HG02571 (cell line): ENCODE measurements at regions not wholly inside any gene's neighbourhood (a gene's known extent, or its start where the extent isn't known, plus 50 kb on each side); places are given as distances from the start of the nearest gene placed in this dataset.
"Not testable (repeated sequence)": the region's sequence is repeated elsewhere in the genome, so short reads cannot be mapped to it uniquely, and the experiment has no call there.

Experiments used
- ATAC-seq: cut with Tn5 transposase; IDR thresholded peaks from one replicate; pipeline ENCODE4 v1.9.1; 2021; ENCODE audit warnings: mild to moderate bottlenecking, moderate library complexity; ENCODE audit not compliant: unreplicated experiment

GRCh38 chr5:163569284-163569683, 63.9 kb downstream of the MAT2B start:
- no peak for ATAC-seq

GRCh38 chr5:163571744-163572143, 66.3 kb downstream of the MAT2B start:
- no peak for ATAC-seq

- no peak for ATAC-seq
These were observed 69.3 kb downstream of the MAT2B start for GRCh38 chr5:163574472-163575440.

GRCh38 chr5:163578652-163579051, 73.2 kb downstream of the MAT2B start:
- ATAC-seq, result no peak

DNA sequence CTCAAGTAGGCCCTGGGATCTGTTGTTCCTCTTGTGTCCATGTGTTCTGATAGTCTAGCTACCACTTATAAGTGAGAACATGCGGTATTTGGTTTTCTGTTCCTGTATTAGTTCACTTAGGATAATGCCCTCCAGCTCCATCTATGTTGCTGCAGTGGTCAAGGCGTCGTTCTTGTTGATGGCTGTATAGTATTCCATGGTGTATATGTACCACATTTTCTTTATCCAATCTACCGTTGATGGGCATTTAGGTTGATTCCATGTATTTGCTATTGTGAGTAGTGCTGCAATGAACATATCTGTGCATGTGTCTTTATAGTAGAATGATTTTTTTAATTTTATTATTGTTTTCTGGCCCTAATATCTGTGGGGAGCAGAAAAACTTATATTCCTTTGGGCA, 74.3 kb downstream of the MAT2B start:
- no peak for ATAC-seq

GRCh38 chr5:163580516-163580915, 75.1 kb downstream of the MAT2B start:
- ATAC-seq, result no peak

- ATAC-seq, result not testable (repeated sequence)
These were observed 78.2 kb downstream of the MAT2B start for GRCh38 chr5:163583491-163584153.

GRCh38 chr5:163585206-163585605, 79.8 kb downstream of the MAT2B start:
- ATAC-seq, result no peak

DNA sequence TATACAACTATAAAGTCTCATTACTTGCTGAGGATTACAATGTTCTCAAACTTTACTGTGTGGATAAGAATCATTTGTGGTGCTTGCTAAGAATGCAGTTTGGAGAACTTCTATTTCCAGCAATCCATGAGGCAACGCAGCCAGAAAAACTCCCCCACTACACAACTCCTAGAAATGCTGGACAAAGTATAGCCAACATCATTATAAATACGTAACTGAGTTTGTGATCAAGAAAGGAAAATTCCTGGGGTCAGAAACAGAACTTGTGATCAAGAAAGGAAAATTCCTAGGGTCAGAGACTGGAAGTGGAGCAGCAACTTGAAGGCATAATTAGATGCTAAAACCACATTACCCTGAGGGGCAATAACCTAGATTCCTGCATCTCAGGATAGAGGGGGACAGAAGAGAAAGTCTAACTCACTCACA, 81.1 kb downstream of the MAT2B start:
- no peak for ATAC-seq

- ATAC-seq, result no peak
These were observed 89.5 kb downstream of the MAT2B start for GRCh38 chr5:163594951-163595350.

DNA sequence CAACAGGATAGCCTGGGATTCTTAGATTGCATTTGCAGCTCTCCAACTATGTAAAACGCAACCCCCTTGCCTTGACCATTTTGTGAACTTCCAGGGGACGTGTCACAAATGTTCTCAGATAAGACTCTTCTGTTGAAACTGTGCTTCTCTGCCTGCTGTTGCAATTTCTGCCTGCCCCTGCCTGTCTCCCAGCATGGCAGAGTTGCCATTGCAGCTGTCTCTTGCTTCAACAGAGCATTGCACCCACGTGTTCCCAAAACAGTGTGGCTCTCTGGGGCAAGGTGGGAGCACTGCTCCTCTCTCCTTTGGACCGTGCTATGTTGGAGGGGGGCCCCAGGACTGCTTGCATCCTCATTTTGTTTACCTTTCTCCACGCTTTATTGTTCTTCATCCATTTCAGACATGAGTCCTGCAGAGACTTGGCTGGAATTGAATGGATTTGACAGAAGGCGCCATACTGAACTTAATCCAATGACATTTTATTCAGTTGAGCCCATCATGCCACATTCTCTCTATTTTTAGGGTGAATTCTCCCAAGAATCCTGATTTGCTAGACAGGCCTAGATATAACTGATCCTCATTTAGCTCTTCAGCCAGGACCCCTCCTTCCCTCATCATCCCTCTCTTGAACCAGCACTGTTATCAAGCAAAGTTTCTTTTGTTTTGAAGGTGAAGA, 90.7 kb downstream of the MAT2B start:
- ATAC-seq, result no peak

- ATAC-seq, result no peak
These were observed 91.3 kb downstream of the MAT2B start for GRCh38 chr5:163596608-163597315.

- no peak for ATAC-seq
These were observed 98.6 kb downstream of the MAT2B start for GRCh38 chr5:163604013-163604412.

- ATAC-seq, result no peak
These were observed 101.8 kb downstream of the MAT2B start for GRCh38 chr5:163607256-163607655.

DNA sequence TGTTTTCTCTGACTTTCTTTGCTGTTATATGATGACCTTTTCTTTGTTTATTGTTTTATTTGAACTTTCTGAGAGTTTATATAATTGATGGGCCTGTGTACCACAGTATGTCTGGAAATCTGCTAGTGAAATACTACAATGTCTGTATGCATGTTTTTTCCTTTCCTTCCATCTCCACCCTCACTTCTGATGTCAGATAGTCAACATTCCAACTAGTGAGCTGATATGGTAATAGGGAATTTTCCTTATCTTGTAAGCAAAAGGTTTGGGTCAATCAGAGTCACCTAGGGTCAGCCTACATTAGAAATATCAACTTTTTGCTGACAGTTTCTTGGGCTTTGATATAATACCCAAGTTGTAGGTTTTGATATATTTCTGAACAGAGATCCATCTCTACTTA, 103.2 kb downstream of the MAT2B start:
- ATAC-seq, result no peak

DNA sequence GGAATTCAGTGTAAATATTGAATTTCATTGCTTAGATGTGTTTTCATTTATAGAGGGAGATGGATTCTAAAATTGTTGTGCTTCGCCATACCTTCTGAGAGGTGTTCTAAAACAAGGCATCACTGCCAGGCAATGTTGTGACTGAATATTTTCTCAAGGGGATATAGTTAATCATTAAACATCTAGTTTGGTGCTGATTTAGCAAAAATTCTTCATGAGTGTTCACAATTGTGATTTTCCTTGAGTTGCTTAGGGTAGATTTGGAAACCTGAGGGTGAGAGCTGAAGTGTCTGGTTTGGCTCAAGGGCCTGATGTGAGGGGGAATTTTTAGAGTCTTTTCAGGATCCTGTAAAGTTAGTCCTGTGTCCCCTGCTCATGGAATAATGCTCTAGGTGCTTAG, 104.5 kb downstream of the MAT2B start:
- no peak for ATAC-seq

- ATAC-seq, result no peak
These were observed 107.1 kb downstream of the MAT2B start for GRCh38 chr5:163612358-163613149.

- no peak for ATAC-seq
These were observed 107.7 kb downstream of the MAT2B start for GRCh38 chr5:163613150-163613442.

DNA sequence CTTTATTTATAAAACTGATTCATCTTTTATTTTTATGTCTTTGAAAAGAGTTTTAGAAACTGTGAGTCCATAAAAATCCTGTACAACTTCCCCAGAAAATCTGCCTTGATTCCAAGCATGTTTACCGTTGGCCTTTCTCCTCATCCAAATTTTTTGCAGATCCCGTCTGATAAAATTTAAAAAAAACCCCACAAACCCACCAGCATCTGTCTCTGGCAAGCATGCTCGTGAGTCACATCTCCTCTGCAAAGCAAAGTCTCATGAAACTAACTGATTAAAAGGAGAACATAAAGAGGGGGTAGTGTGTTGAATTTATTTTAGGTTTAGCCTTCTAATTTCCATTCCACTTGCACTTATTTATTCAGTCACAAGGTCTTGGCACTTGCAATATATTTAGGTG, 109.4 kb downstream of the MAT2B start:
- no peak for ATAC-seq

DNA sequence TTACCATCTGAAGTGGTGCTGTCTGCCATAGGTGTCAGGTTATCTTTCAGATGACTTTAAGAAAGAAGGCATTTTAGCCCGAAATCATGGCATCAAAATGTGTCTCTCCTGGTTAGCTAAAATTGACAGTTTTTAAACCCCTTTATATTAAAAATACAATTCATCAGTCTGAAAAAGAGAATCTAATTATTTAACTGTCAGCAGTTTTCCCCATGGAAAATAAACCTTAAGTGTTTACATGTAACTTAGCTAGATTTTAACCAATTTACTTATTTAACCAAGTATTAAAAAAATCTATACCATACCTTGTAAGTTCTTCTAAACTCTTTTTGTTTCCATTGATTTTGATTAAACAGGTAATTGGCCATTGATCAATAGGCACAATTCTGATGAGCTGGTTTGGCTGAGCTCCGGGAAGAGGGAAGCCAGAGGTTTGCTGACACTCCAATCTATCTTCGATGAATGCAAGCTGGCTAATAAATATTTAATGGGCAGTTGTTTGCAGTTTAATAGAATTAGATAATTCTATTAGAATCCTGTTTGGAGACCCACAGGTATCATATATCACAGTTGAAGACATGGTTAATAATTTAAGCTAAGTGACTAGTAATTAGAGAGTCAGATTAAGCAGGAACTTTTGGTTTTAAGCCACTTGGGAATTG, 114.0 kb downstream of the MAT2B start:
- ATAC-seq, result no peak
